LNCaP clone FGC (cell line): ENCODE measurements at regions not wholly inside any gene's neighbourhood (a gene's known extent, or its start where the extent isn't known, plus 50 kb on each side); places are given as distances from the start of the nearest gene placed in this dataset.

Source experiments
- DNase-seq: peaks from one replicate; pipeline ENCODE4 v3.0.0-alpha.2; 2011; ENCODE audit warnings: low read depth
- H3K4me3 ChIP-seq: 2 replicates; pipeline ENCODE4 v1.5.1; 2011; ENCODE audit warnings: mild to moderate bottlenecking, low read depth, low read length, control low read depth
- CTCF ChIP-seq: IDR thresholded peaks from 2 replicates; pipeline ENCODE4 v1.5.1; 2012; ENCODE audit warnings: mild to moderate bottlenecking; ENCODE audit not compliant: control insufficient read depth, insufficient read depth; ENCODE audit errors: extremely low read depth

- DNase-seq: no peak
- TF ChIP-seq CTCF: no peak
- H3K4me3 ChIP-seq: no peak overlapping the region
Observed at GRCh38 chr10:78720091-78720490, 348.7 kb upstream of the ZMIZ1 start.

GRCh38 chr10:78721231-78721630 is 347.5 kb upstream of the ZMIZ1 start:
- no peak overlapping the region for H3K4me3 ChIP-seq
- no peak for TF ChIP-seq CTCF
- DNase-seq: no peak

- no peak overlapping the region for H3K4me3 ChIP-seq
- TF ChIP-seq CTCF: no peak
- no peak for DNase-seq
Observed at GRCh38 chr10:78724846-78725245, 343.9 kb upstream of the ZMIZ1 start.

- DNase-seq: no peak
- no peak for TF ChIP-seq CTCF
- no peak overlapping the region for H3K4me3 ChIP-seq
Observed at GRCh38 chr10:78726171-78726570, 342.6 kb upstream of the ZMIZ1 start.

GRCh38 chr10:78727251-78727650 is 341.5 kb upstream of the ZMIZ1 start:
- no peak overlapping the region for H3K4me3 ChIP-seq
- DNase-seq: no peak
- TF ChIP-seq CTCF: no peak

- no peak for TF ChIP-seq CTCF
- DNase-seq: no peak
- no peak overlapping the region for H3K4me3 ChIP-seq
Observed at GRCh38 chr10:78727728-78728127, 341.0 kb upstream of the ZMIZ1 start.

GRCh38 chr10:78728176-78728575 is 340.6 kb upstream of the ZMIZ1 start:
- no peak for TF ChIP-seq CTCF
- no peak overlapping the region for H3K4me3 ChIP-seq
- DNase-seq: no peak
